HCT116 (cell line): ENCODE measurements at regions not wholly inside any gene's neighbourhood (a gene's known extent, or its start where the extent isn't known, plus 50 kb on each side); places are given as distances from the start of the nearest gene placed in this dataset.

ENCODE experiments used
- ATAC-seq: fragments of 200-7000 bp; cut with Tn5 transposase; 2 replicates; pipeline ENCODE4 v1.9.1; 2020; ENCODE audit warnings: mild to moderate bottlenecking, moderate library complexity
- BruUV-seq: library from RNA; stranded (reverse); fragments of 400-500 nt; replicated peaks from 2 replicates; lab custom pipeline; 2021; lab: Mats Ljungman, UMichigan
- CTCF ChIA-PET: fragments of 300-600 bp; sonication (Branson Sonifier 250); formaldehyde crosslinking; loops from one replicate; lab custom pipeline; 2021; ENCODE audit warnings: antibody characterized with exemption; lab: Charles Lee
- POLR2A ChIA-PET: fragments of 300-600, 350-600 bp; sonication (Branson Sonifier 250); formaldehyde crosslinking; loops from one replicate; lab custom pipeline; 2021; ENCODE audit warnings: antibody characterized with exemption; lab: Charles Lee
- RAD21 ChIA-PET, 2 experiments: fragments of 300-600 bp; sonication (Branson Sonifier 250); formaldehyde crosslinking; loops; one replicate each; lab custom pipeline; 2023; ENCODE audit warnings: low total read pairs in 2 of 2; ENCODE audit not compliant: uncharacterized antibody in 2 of 2, unreplicated experiment in 2 of 2, low non-redundant PET in 1 of 2; lab: Charles Lee
- DNase-seq: peaks from one replicate; pipeline ENCODE4 v3.0.0-alpha.2; 2010; ENCODE audit warnings: low read depth, low spot score
- H2AFZ ChIP-seq: fragments of 200-600 bp; shearing (Covaris generic), sonication (generic); 2 replicates; pipeline ENCODE4 v1.6.1; 2017; ENCODE audit warnings: low read depth, mixed run types, mixed read lengths, antibody characterized with exemption, low read length; ENCODE audit not compliant: poor library complexity, severe bottlenecking
- H3K27ac ChIP-seq: 2 replicates; pipeline ENCODE4 v1.5.1; 2012; ENCODE audit warnings: low read depth, low read length
- H3K27me3 ChIP-seq: fragments of 200-600 bp; sonication (generic); 2 replicates; pipeline ENCODE4 v1.6.1; 2016; ENCODE audit warnings: mixed run types, low read length, mixed read lengths; ENCODE audit not compliant: insufficient read depth
- H3K36me3 ChIP-seq, 2 experiments: fragments of 200-500 bp in 1 of 2; fragments of 200-600 bp in 1 of 2; sonication (Bioruptor generic) in 1 of 2; sonication (generic) in 1 of 2; 2 replicates each; pipeline versions ENCODE4 v1.5.1 to v1.6.1; 2014 to 2016; ENCODE audit warnings: low read length in 2 of 2, inconsistent platforms in 1 of 2, mixed read lengths in 1 of 2, mixed run types in 1 of 2; ENCODE audit not compliant: insufficient read depth in 2 of 2, control insufficient read depth in 1 of 2
- H3K4me1 ChIP-seq, 2 experiments: fragments of 200-600 bp in 1 of 2; sonication (generic) in 1 of 2; 2 replicates each; pipeline versions ENCODE4 v1.5.1 to v1.6.1; 2012 to 2017; ENCODE audit warnings: low read length in 2 of 2, inconsistent platforms in 1 of 2, mild to moderate bottlenecking in 1 of 2, mixed read lengths in 1 of 2, mixed run types in 1 of 2, moderate library complexity in 1 of 2; ENCODE audit not compliant: insufficient read depth in 2 of 2, control insufficient read depth in 1 of 2
- H3K4me2 ChIP-seq: fragments of 200-600 bp; sonication (generic); 2 replicates; pipeline ENCODE4 v1.6.1; 2017; ENCODE audit warnings: mixed run types, low read length, mixed read lengths
- H3K4me3 ChIP-seq, 2 experiments: fragments of 200-600 bp in 1 of 2; sonication (generic) in 1 of 2; replicated peaks in 1 of 2; 2 replicates each; pipeline ENCODE4 v1.5.1; 2011 to 2016; ENCODE audit warnings: low read length in 2 of 2, control low read depth in 1 of 2, low read depth in 1 of 2, mild to moderate bottlenecking in 1 of 2, mixed read lengths in 1 of 2, mixed run types in 1 of 2
- H3K79me2 ChIP-seq: fragments of 200-600 bp; sonication (generic); 2 replicates; pipeline ENCODE4 v1.6.1; 2017; ENCODE audit warnings: mild to moderate bottlenecking, mixed run types, low read length, moderate library complexity, mixed read lengths; ENCODE audit not compliant: insufficient read depth
- H3K9ac ChIP-seq: fragments of 200-600 bp; sonication (generic); 2 replicates; pipeline ENCODE4 v1.6.1; 2016; ENCODE audit warnings: low read length, mixed read lengths
- H3K9me2 ChIP-seq: fragments of 200-600 bp; sonication (generic), shearing (Covaris generic); 2 replicates; pipeline ENCODE4 v1.6.1; 2017; ENCODE audit warnings: mixed run types, mild to moderate bottlenecking, moderate library complexity; ENCODE audit not compliant: insufficient read depth
- H3K9me3 ChIP-seq, 2 experiments: fragments of 200-500 bp in 1 of 2; fragments of 200-600 bp in 1 of 2; sonication (Bioruptor generic) in 1 of 2; sonication (generic) in 1 of 2; 2 replicates each; pipeline ENCODE4 v1.6.1; 2014 to 2017; ENCODE audit warnings: low read length in 2 of 2, mixed read lengths in 2 of 2, inconsistent platforms in 1 of 2, low read depth in 1 of 2, mild to moderate bottlenecking in 1 of 2, mixed run types in 1 of 2, moderate library complexity in 1 of 2; ENCODE audit not compliant: control insufficient read depth in 1 of 2, insufficient read depth in 1 of 2
- H4K20me1 ChIP-seq: fragments of 200-600 bp; sonication (generic), shearing (Covaris generic); 2 replicates; pipeline ENCODE4 v1.6.1; 2017; ENCODE audit warnings: mixed run types, mild to moderate bottlenecking, moderate library complexity; ENCODE audit not compliant: insufficient read depth
- ATF3 ChIP-seq: IDR thresholded peaks from 2 replicates; pipeline ENCODE4 v1.6.1; 2012
- CBX3 ChIP-seq: IDR thresholded peaks from 2 replicates; pipeline ENCODE4 v1.6.1; 2012; ENCODE audit warnings: low read depth
- CEBPB ChIP-seq: IDR thresholded peaks from 2 replicates; pipeline ENCODE4 v1.6.1; 2012; ENCODE audit warnings: low read depth
- EGR1 ChIP-seq: IDR thresholded peaks from 2 replicates; pipeline ENCODE4 v1.6.1; 2012; ENCODE audit warnings: low read depth
- EZH2phosphoT487 ChIP-seq: fragments of 200-600 bp; IDR thresholded peaks from 2 replicates; pipeline ENCODE4 v1.6.1; 2018; ENCODE audit warnings: antibody characterized with exemption, borderline replicate concordance
- FOSL1 ChIP-seq: IDR thresholded peaks from 2 replicates; pipeline ENCODE4 v1.6.1; 2012; ENCODE audit warnings: low read depth
- MAX ChIP-seq: IDR thresholded peaks from 2 replicates; pipeline ENCODE4 v1.6.1; 2012
- POLR2A ChIP-seq: IDR thresholded peaks from 2 replicates; pipeline ENCODE4 v1.7.0; 2011; ENCODE audit warnings: borderline replicate concordance; ENCODE audit not compliant: insufficient read depth, insufficient read length; ENCODE audit errors: extremely low read depth
- POLR2AphosphoS5 ChIP-seq: IDR thresholded peaks from 2 replicates; pipeline ENCODE4 v1.6.1; 2011; ENCODE audit warnings: mild to moderate bottlenecking, low read depth, low read length, moderate library complexity
- RAD21 ChIP-seq: IDR thresholded peaks from 2 replicates; pipeline ENCODE4 v1.6.1; 2012; ENCODE audit warnings: low read depth, mild to moderate bottlenecking
- REST ChIP-seq: IDR thresholded peaks from 2 replicates; pipeline ENCODE4 v1.6.1; 2012; ENCODE audit warnings: low read depth
- SP1 ChIP-seq: IDR thresholded peaks from 2 replicates; pipeline ENCODE4 v1.6.1; 2012; ENCODE audit warnings: low read depth
- TCF7L2 ChIP-seq: IDR thresholded peaks from 2 replicates; pipeline ENCODE4 v1.7.0; 2011; ENCODE audit warnings: borderline replicate concordance, inconsistent platforms; ENCODE audit not compliant: insufficient read depth, insufficient read length; ENCODE audit errors: extremely low read depth
- YY1 ChIP-seq: IDR thresholded peaks from 2 replicates; pipeline ENCODE4 v1.6.1; 2011; ENCODE audit warnings: low read length, low read depth, moderate library complexity, mild to moderate bottlenecking; ENCODE audit not compliant: insufficient replicate concordance; ENCODE audit errors: extremely low read depth
- ZFX ChIP-seq: fragments of 450-650 bp; IDR thresholded peaks from 2 replicates; pipeline ENCODE4 v1.6.1; 2017
- ZNF274 ChIP-seq: fragments of 200-500 bp; sonication (Bioruptor generic); IDR thresholded peaks from 2 replicates; pipeline ENCODE4 v1.6.1; 2014; ENCODE audit warnings: mild to moderate bottlenecking, low read depth, low read length, inconsistent platforms
- intact Hi-C: fragments of 100-400 bp; cut with micrococcal nuclease; formaldehyde crosslinking; loops from 2 replicates; pipeline ENCODE4 v1.10.0; 2022

GRCh38 chr15:62773369-62774165 is 269.0 kb upstream of the TPM1 start:
- intact Hi-C loops = no loop called here
- H3K9ac ChIP-seq = no peak overlapping the region
- H3K4me2 ChIP-seq = no peak overlapping the region
- CTCF ChIA-PET = no interaction called here
- POLR2A ChIA-PET = no interaction called here
- H3K27me3 ChIP-seq = no peaks in the 10 kb centered on the region
- no peak overlapping the region for H3K27ac ChIP-seq
- RAD21 ChIA-PET = no interaction called here
- no peak for DNase-seq
- ATAC-seq = no peak
- H4K20me1 ChIP-seq = no peaks in the 10 kb centered on the region
- no peak overlapping the region for H3K4me3 ChIP-seq
- no peaks in the 10 kb centered on the region for H3K9me3 ChIP-seq
- TF ChIP-seq FOSL1 (no peak), SP1 (no peak), POLR2A (no peak), YY1 (no peak), ZFX (no peak), CBX3 (no peak), CEBPB (no peak), ATF3 (no peak), EZH2phosphoT487 (no peak), ZNF274 (no peak), EGR1 (no peak), RAD21 (no peak), MAX (no peak), TCF7L2 (no peak), POLR2AphosphoS5 (no peak), REST (no peak)
- H3K36me3 ChIP-seq = no peaks in the 10 kb centered on the region
- H3K79me2 ChIP-seq = no peaks in the 10 kb centered on the region
- no peaks in the 10 kb centered on the region for H3K9me2 ChIP-seq
- BruUV-seq = no TSS peak
- H3K4me1 ChIP-seq = peaks cover 14 to 33% of the 10 kb centered on the region in 2 experiments
- H2AFZ ChIP-seq = no peak overlapping the region
